ENCODE measurements at regions not wholly inside any gene's neighbourhood (a gene's known extent, or its start where the extent isn't known, plus 50 kb on each side); places are given as distances from the start of the nearest gene placed in this dataset.

- DNase-seq (no peak), ATAC-seq (no peak)
- no peak for TF ChIP-seq CTCF (IDR thresholded peaks at IDR 0.05)
- no peaks in the 10 kb centered on the region for H3K36me3 ChIP-seq (ENCODE audit: insufficient read depth in 1 of 2, low read depth in 1 of 2)
- H3K9me3 ChIP-seq, result no peaks in the 10 kb centered on the region
- intact Hi-C loops (cut with DNase I), result no loop called here
- H3K4me1 ChIP-seq, result no peaks in the 10 kb centered on the region
- WGBS, 3 donors, result 69 to 77% (median 77%) methylated on average over 1 of the region's 1 CpG
- H3K4me3 ChIP-seq, result no peak overlapping the region
- H3K27me3 ChIP-seq (ENCODE audit: insufficient read depth in 3 of 3, low read length in 2 of 3), result no peaks in the 10 kb centered on the region
- no peak overlapping the region for H3K27ac ChIP-seq
These were observed 229.9 kb upstream of the SUCLG2 start for GRCh38 chr3:67884345-67884744.

- H3K27me3 ChIP-seq (ENCODE audit: insufficient read depth in 3 of 3, low read length in 2 of 3), result no peaks in the 10 kb centered on the region
- no peak for TF ChIP-seq CTCF (IDR thresholded peaks at IDR 0.05)
- H3K4me3 ChIP-seq, result no peak overlapping the region
- H3K36me3 ChIP-seq (ENCODE audit: insufficient read depth in 1 of 2, low read depth in 1 of 2), result no peaks in the 10 kb centered on the region
- intact Hi-C loops (cut with DNase I), result no loop called here
- DNase-seq (no peak), ATAC-seq (no peak)
- no peaks in the 10 kb centered on the region for H3K9me3 ChIP-seq
- H3K27ac ChIP-seq, result no peak overlapping the region
- H3K4me1 ChIP-seq, result no peaks in the 10 kb centered on the region
- 50 to 69% (median 68%) methylated on average over 2 of the region's 2 CpGs for WGBS, 3 donors
These were observed 229.4 kb upstream of the SUCLG2 start for GRCh38 chr3:67883766-67884165.

- 73 to 84% (median 78%) methylated on average over 5 of the region's 5 CpGs for WGBS, 3 donors
These were observed 228.6 kb upstream of the SUCLG2 start for GRCh38 chr3:67882981-67883380.

GRCh38 chr3:67876261-67876660 is 221.8 kb upstream of the SUCLG2 start:
- H3K27ac ChIP-seq, result no peak overlapping the region
- intact Hi-C loops (cut with DNase I), result no loop called here
- H3K9me3 ChIP-seq, result no peaks in the 10 kb centered on the region
- no peaks in the 10 kb centered on the region for H3K4me1 ChIP-seq
- WGBS, 3 donors, result 68 to 78% (median 74%) methylated on average over 2 of the region's 2 CpGs
- no peaks in the 10 kb centered on the region for H3K27me3 ChIP-seq (ENCODE audit: insufficient read depth in 3 of 3, low read length in 2 of 3)
- ATAC-seq (no peak), DNase-seq (no peak)
- TF ChIP-seq CTCF (IDR thresholded peaks at IDR 0.05), result no peak
- H3K36me3 ChIP-seq (ENCODE audit: insufficient read depth in 1 of 2, low read depth in 1 of 2), result no peaks in the 10 kb centered on the region
- no peak overlapping the region for H3K4me3 ChIP-seq

More at GRCh38 chr3:67882981-67883380, 228.6 kb upstream of the SUCLG2 start:
- intact Hi-C loops (cut with DNase I), result no loop called here
- Histone ChIP-seq H3K4me3 (no peak overlapping the region), H3K4me1 (no peaks in the 10 kb centered on the region), H3K9me3 (no peaks in the 10 kb centered on the region), H3K27ac (no peak overlapping the region), H3K27me3 (ENCODE audit: insufficient read depth in 3 of 3, low read length in 2 of 3) (no peaks in the 10 kb centered on the region), H3K36me3 (ENCODE audit: insufficient read depth in 1 of 2, low read depth in 1 of 2) (no peaks in the 10 kb centered on the region)
- no peak for ATAC-seq
- DNase-seq, result no peak
- no peak for TF ChIP-seq CTCF (IDR thresholded peaks at IDR 0.05)

- no peak overlapping the region for H3K4me3 ChIP-seq
- no peaks in the 10 kb centered on the region for H3K27me3 ChIP-seq (ENCODE audit: insufficient read depth in 3 of 3, low read length in 2 of 3)
These were observed 221.4 kb upstream of the SUCLG2 start for GRCh38 chr3:67875858-67876257.

More at GRCh38 chr3:67875858-67876257, 221.4 kb upstream of the SUCLG2 start:
- ATAC-seq (no peak), DNase-seq (no peak)
- Histone ChIP-seq H3K27ac (no peak overlapping the region), H3K9me3 (no peaks in the 10 kb centered on the region), H3K4me1 (no peaks in the 10 kb centered on the region), H3K36me3 (ENCODE audit: insufficient read depth in 1 of 2, low read depth in 1 of 2) (no peaks in the 10 kb centered on the region)
- 66 to 79% (median 76%) methylated on average over 3 of the region's 3 CpGs for WGBS, 3 donors
- TF ChIP-seq CTCF (IDR thresholded peaks at IDR 0.05), result no peak
- intact Hi-C loops (cut with DNase I), result no loop called here
